C4-2B (cell line): ENCODE measurements at regions not wholly inside any gene's neighbourhood (a gene's known extent, or its start where the extent isn't known, plus 50 kb on each side); places are given as distances from the start of the nearest gene placed in this dataset.

Experiments
- CTCF ChIP-seq: fragments of 450-650 bp; conservative IDR thresholded peaks from 2 replicates; pipeline ENCODE4 v1.5.1; 2017; ENCODE audit warnings: mild to moderate bottlenecking
- ZFX ChIP-seq: fragments of 450-650 bp; IDR thresholded peaks from 2 replicates; pipeline ENCODE4 v1.6.1; 2017

DNA sequence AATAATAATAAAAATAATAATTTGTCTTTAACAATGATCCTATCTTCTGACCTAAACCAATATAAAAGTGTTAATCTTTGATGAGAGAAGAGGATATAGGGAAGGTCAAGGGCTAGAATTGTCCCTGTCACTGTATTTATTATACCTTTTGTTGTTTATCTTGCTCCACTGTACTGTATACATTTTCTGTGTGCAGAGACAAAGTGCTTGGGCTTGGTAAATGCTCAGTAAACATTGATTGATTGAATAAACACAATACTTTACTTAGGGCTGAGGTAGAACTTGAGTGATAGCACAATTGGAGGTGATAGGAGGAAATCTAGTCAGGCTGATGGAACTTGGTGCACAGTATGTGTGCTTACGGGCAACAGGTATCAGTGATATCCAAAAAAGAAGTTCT, 161.2 kb downstream of the ARRDC3 start:
- no peak for TF ChIP-seq CTCF
- TF ChIP-seq ZFX: no peak
